HEK293T (cell line): ENCODE measurements at regions not wholly inside any gene's neighbourhood (a gene's known extent, or its start where the extent isn't known, plus 50 kb on each side); places are given as distances from the start of the nearest gene placed in this dataset.

ENCODE experiments used
- CTCF ChIA-PET: fragments of 350-600 bp; formaldehyde crosslinking; extraction: SDS; loops from one replicate; lab custom pipeline; 2021; ENCODE audit warnings: antibody characterized with exemption, inconsistent platforms; lab: Yijun Ruan, JAX
- POLR2A ChIA-PET: fragments of 350-600 bp; formaldehyde crosslinking; extraction: SDS; loops from one replicate; lab custom pipeline; 2020; ENCODE audit warnings: antibody characterized with exemption, inconsistent platforms; lab: Yijun Ruan, JAX
- DNase-seq: peaks from one replicate; pipeline ENCODE4 v3.0.0; 2012; ENCODE audit warnings: mixed read lengths; ENCODE audit errors: extremely low spot score
- ARNT ChIP-seq: fragments of 450-650 bp; IDR thresholded peaks from 2 replicates; pipeline ENCODE4 v1.6.1; 2017; ENCODE audit warnings: mild to moderate bottlenecking
- BHLHE40 ChIP-seq: fragments of 450-650 bp; IDR thresholded peaks from 2 replicates; pipeline ENCODE4 v1.6.1; 2016; ENCODE audit warnings: mild to moderate bottlenecking, moderate library complexity, borderline replicate concordance
- CTBP1 ChIP-seq: fragments of 450-650 bp; IDR thresholded peaks from 2 replicates; pipeline ENCODE4 v1.6.1; 2016; ENCODE audit warnings: borderline replicate concordance
- ELF4 ChIP-seq: fragments of 450-650 bp; IDR thresholded peaks from 2 replicates; pipeline ENCODE4 v1.6.1; 2017; ENCODE audit warnings: antibody characterized with exemption
- FOXA1 ChIP-seq: fragments of 450-650 bp; IDR thresholded peaks from 2 replicates; pipeline ENCODE4 v1.6.1; 2016; ENCODE audit warnings: mild to moderate bottlenecking
- FOXK2 ChIP-seq: fragments of 450-650 bp; IDR thresholded peaks from 2 replicates; pipeline ENCODE4 v1.6.1; 2016; ENCODE audit warnings: mild to moderate bottlenecking
- FOXM1 ChIP-seq: fragments of 450-650 bp; IDR thresholded peaks from 2 replicates; pipeline ENCODE4 v1.6.1; 2017; ENCODE audit warnings: mild to moderate bottlenecking, borderline replicate concordance
- HDGF ChIP-seq: fragments of 450-650 bp; IDR thresholded peaks from 2 replicates; pipeline ENCODE4 v1.6.1; 2017; ENCODE audit warnings: antibody characterized with exemption, borderline replicate concordance
- L3MBTL2 ChIP-seq: fragments of 450-650 bp; conservative IDR thresholded peaks from 2 replicates; pipeline ENCODE4 v1.6.1; 2016; ENCODE audit warnings: mild to moderate bottlenecking
- LEF1 ChIP-seq: fragments of 450-650 bp; IDR thresholded peaks from 2 replicates; pipeline ENCODE4 v1.6.1; 2017; ENCODE audit warnings: mild to moderate bottlenecking, borderline replicate concordance
- NFRKB ChIP-seq: fragments of 450-650 bp; IDR thresholded peaks from 2 replicates; pipeline ENCODE4 v1.6.1; 2016; ENCODE audit warnings: mild to moderate bottlenecking, moderate library complexity
- SP1 ChIP-seq: fragments of 450-650 bp; IDR thresholded peaks from 2 replicates; pipeline ENCODE4 v1.6.1; 2017
- SUZ12 ChIP-seq: fragments of 450-650 bp; IDR thresholded peaks from 2 replicates; pipeline ENCODE4 v1.6.1; 2016; ENCODE audit warnings: mild to moderate bottlenecking
- TARDBP ChIP-seq: fragments of 450-650 bp; IDR thresholded peaks from 2 replicates; pipeline ENCODE4 v1.6.1; 2016
- ZNF384 ChIP-seq: fragments of 450-650 bp; IDR thresholded peaks from 2 replicates; pipeline ENCODE4 v1.6.1; 2016
- TF ChIP-seq, protein P1 (sequence below): fragments of 450-650 bp; IDR thresholded peaks from 2 replicates; pipeline ENCODE4 v1.6.1; 2016

DNA sequence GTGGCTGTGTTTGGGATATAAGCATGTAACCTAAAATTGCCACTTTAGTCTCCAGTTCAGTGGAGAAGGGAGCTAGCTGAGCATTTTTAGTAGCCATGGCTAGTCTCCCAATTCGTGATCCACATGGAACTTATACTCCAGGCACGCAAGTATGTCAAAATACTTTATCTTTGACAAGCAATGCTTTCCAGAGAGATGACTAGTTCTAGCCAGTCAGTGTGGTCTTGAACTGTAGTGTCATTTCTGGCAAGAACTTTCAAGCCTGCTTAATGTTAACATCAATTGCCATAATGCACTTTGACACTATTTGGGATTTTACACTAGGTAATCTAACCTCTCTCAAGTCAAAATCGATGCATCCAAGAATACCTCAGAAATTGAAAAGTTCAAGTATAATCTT is 660.0 kb downstream of the PTPRC start:
- TF ChIP-seq FOXA1: no peak
- no peak for TF ChIP-seq SUZ12
- no peak for TF ChIP-seq ZNF384
- no peak for TF ChIP-seq BHLHE40
- TF ChIP-seq TARDBP: no peak
- TF ChIP-seq NFRKB: no peak
- no peak for TF ChIP-seq FOXK2
- CTCF ChIA-PET: no interaction called here
- no peak for DNase-seq
- POLR2A ChIA-PET: no interaction called here

DNA sequence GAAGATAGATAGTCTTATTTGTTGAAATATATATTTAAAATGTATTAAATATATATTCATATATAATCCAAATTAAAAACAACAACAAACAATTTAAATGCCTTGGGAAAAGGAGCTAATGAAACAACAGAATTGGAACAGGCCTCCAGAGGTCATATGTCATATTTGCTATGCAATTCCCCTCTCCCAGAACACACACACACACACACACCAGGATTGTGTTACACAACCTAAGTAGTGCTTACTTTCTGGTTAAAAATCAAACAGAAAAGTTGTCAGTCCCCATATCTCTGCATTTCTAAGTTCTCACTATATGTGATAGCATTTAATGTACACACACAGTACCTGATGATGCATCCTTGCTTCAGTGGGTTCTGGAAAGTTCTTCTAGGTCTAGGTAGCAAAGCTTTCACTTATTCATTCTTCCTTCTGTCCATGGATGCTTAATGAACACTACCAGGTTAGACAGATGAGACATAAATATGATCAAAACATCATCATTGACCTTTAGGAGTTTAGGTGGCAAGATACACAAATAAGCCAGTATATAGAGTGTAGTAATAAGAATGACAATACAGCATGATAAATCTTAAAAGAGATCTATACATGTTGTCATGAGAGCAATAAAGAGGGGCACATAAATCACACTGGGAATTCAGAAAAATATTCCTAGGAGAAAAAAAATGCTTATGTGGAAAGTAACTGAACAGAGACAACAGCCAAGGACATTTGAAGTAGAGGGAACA is 662.8 kb downstream of the PTPRC start:
- TF ChIP-seq FOXK2 (no peak), FOXA1 (no peak), SUZ12 (no peak), NFRKB (no peak), ARNT (no peak), L3MBTL2 (no peak), HDGF (no peak), CTBP1 (no peak), TARDBP (no peak), ELF4 (no peak), BHLHE40 (no peak), LEF1 (no peak), SP1 (no peak), FOXM1 (no peak), ZNF384 (no peak)
- TF ChIP-seq, protein P1, sequence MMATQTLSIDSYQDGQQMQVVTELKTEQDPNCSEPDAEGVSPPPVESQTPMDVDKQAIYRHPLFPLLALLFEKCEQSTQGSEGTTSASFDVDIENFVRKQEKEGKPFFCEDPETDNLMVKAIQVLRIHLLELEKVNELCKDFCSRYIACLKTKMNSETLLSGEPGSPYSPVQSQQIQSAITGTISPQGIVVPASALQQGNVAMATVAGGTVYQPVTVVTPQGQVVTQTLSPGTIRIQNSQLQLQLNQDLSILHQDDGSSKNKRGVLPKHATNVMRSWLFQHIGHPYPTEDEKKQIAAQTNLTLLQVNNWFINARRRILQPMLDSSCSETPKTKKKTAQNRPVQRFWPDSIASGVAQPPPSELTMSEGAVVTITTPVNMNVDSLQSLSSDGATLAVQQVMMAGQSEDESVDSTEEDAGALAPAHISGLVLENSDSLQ: no peak
- ChIA-PET CTCF (no interaction called here), POLR2A (no interaction called here)
- no peak for DNase-seq

DNA sequence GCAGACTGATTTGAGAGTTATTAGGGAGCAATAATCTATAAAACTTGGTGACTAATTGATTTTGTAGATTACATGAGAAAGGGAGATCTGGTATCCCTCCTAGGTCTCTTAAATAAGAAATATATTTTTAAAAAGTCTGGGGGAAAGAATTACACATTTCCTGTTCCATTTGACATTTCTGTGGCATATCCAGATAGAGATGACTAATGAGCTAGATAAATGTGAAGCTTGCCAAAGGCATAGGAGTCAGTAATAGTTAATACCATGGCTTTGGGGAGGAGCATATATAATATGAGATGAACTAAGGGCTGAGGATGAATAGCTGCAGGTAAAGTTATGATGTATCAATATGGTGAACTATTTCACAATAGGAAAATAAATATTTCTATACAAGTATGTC is 663.7 kb downstream of the PTPRC start:
- DNase-seq: no peak
- TF ChIP-seq L3MBTL2 (no peak), TARDBP (no peak), ZNF384 (no peak)
- ChIA-PET POLR2A (no interaction called here), CTCF (no interaction called here)

DNA sequence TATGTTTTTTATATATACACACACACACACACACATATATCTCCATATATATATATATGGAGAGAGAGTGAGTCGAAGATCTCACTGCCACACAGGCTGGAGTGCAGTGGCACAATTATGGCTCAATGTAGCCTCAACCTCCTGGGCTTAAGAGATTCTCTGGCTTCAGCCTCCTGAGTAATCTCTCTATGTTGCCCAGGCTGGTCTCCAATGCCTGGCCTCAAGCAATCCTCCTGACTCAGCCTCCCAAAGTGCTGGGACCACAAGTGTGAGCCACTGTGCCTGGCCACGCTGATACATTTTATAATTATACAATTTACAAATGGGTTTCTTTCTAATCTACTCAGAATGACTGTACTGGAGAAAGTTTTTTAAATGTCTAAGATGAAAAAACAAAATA is 664.2 kb downstream of the PTPRC start:
- TF ChIP-seq HDGF (no peak), L3MBTL2 (no peak), ELF4 (no peak), FOXA1 (no peak), TARDBP (no peak), SP1 (no peak), ARNT (no peak), FOXM1 (no peak), ZNF384 (no peak), FOXK2 (no peak), SUZ12 (no peak), NFRKB (no peak), BHLHE40 (no peak), LEF1 (no peak), CTBP1 (no peak)
- TF ChIP-seq, protein P1: no peak
- DNase-seq: no peak
- ChIA-PET CTCF (no interaction called here), POLR2A (no interaction called here)

DNA sequence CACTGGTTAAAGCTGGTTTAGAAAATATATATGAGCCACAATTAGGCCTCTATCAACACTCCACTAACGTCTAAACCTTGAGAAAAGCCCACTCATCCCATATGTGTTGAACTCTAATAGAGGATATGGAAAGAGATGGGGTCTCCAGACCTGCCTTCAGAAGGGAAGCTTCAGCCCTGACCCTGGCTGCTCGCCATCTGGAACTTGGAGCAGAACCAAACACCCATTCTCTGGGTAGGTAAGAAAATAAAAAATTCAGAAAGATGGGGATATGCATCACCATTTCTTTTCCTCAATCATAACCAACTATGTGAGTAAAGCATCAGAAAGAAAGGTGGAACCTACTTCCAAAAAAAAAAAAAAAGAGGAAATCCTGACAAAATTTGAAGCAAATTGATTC is 666.2 kb downstream of the PTPRC start:
- no peak for TF ChIP-seq FOXM1
- no peak for TF ChIP-seq ZNF384
- no peak for TF ChIP-seq CTBP1
- ChIA-PET POLR2A (no interaction called here), CTCF (no interaction called here)
- DNase-seq: no peak

DNA sequence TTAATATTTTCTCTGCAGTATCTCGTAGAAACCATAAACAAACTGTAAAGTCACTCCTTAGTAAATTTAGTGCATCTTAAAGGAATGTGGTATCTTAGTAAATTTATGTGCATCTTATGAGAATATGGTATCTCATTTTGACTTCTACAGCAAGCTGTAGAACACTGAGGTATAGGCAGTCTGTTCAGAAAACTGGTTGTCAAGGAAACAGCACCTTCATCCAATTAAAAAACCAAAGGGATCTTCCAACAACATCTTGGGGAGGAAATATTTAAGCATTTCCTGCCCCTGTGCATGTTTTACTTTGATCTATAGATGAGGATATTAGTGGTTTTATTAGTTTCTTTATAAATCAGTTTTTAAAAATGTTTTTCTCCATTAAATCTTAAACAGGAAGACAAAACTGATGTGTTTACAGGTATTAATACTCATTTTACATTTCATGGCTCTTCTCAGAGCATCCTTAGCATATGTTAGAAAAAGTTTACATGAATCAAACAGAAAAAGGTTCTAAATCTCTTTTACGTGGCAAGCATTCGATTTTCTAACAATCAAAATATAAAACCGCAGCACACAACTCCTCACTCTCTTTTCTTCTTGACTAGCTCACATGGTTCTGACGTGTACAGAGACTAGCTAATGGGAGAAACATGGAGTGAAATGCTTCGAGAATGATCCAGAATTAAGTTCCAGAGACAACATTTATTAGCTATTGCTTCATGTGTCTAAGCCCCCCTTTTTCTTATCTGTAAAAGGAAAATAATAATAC is 668.8 kb downstream of the PTPRC start:
- no peak for DNase-seq
- TF ChIP-seq ZNF384: no peak
- no peak for TF ChIP-seq HDGF
- TF ChIP-seq L3MBTL2: no peak
- TF ChIP-seq CTBP1: no peak
- TF ChIP-seq SP1: no peak
- TF ChIP-seq, protein P1: no peak
- TF ChIP-seq BHLHE40: no peak
- no peak for TF ChIP-seq TARDBP
- TF ChIP-seq NFRKB: no peak
- TF ChIP-seq ELF4: no peak
- no peak for TF ChIP-seq FOXA1
- TF ChIP-seq SUZ12: no peak
- TF ChIP-seq FOXK2: no peak
- TF ChIP-seq FOXM1: no peak
- TF ChIP-seq LEF1: no peak
- TF ChIP-seq ARNT: no peak
- ChIA-PET POLR2A (no interaction called here), CTCF (no interaction called here)
